ENCODE measurements at regions not wholly inside any gene's neighbourhood (a gene's known extent, or its start where the extent isn't known, plus 50 kb on each side); places are given as distances from the start of the nearest gene placed in this dataset.

DNA sequence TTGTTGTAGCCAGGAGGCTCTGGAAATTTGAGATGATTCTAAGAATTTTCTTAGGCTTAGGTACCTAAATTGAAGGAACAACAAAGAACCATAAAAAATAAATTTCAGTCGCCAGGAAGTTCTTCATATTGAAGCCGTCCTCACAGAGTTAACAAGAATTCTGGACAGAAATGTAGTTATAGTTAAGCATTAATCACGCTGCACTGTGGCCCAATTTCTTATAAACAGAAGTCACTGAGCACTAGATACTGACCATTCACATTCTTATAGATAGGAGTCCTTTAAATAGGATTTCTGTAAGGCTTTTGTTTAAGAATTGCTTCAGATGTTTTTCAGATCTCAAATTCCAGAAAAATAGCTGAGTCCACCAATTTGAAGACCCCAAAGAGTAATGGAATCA lies 256.2 kb upstream of the PITRM1 start:
- DNase-seq (ENCODE audit: low read depth in 2 of 2): no peak

DNA sequence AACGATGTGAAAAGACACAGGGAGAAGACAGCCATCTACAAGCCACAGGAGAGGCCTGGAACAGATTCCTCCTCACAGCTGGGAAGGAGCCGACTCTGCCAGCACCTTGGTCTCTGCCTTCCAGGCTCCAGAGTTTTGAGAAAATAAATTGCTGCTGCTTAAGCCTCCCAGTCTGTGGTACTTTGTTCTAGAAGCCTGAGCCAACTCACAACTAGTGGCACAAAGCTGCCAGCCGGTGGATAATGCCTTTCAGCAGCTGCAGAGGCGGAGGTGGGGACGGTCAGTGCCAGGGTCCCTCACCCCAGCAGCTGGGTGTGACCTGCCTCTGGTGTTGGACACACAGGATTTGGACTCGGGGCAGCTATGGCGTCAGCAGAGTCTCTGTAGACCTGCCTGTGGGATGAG lies 255.4 kb upstream of the PITRM1 start:
- DNase-seq (ENCODE audit: low read depth in 2 of 2): no peak

DNA sequence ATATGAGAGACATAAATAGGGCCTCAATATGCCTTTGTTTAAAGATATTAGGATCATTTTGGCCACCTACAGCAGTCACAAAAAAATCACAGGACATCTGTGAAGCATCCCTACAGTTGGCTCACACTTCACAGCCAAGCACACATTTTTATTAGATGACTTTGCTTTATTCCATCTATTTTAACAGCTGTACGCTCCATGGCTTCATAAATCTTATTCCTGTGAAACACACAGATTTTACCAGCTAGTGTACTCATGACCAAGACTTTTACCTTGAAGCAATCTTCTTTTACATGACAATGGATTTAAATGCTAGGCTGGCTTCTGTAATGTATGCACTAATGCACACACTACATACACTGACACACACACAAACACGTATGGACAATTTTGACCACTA lies 254.8 kb upstream of the PITRM1 start:
- DNase-seq (ENCODE audit: low read depth in 2 of 2): no peak

DNA sequence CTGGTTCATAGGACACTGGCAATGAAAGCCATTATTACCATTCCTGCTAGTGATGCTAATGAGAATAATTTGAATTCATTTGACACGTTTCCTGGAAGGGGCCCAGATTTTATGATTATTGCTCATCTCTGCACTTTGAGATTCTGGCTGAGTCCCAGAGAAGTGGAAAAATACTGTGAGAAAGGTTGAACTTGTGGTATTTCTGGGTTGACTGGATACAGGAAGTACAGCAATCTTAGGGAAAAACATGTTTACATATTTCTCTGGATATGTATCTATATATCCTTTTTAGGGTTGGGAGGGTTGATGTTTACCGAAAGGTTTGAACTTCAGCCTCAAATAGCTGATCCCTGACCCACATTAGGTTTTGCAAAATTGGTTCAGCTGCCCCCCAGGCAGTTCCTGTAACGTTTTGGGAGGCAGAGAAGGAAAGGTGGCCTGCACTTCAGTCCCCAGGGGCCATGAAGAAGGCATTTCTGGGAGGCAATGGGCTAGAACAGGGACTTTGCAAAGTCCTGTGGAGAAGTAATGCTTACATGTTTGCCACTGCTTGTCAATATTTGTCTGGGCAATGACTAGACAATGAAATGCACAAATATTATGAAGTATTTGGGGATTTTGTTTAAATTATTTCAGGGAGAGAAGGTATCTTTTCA lies 253.7 kb upstream of the PITRM1 start:
- no peak for DNase-seq (ENCODE audit: low read depth in 2 of 2)

- DNase-seq (ENCODE audit: low read depth in 2 of 2): no peak
Observed at GRCh38 chr10:3425716-3426115, 253.1 kb upstream of the PITRM1 start.

DNA sequence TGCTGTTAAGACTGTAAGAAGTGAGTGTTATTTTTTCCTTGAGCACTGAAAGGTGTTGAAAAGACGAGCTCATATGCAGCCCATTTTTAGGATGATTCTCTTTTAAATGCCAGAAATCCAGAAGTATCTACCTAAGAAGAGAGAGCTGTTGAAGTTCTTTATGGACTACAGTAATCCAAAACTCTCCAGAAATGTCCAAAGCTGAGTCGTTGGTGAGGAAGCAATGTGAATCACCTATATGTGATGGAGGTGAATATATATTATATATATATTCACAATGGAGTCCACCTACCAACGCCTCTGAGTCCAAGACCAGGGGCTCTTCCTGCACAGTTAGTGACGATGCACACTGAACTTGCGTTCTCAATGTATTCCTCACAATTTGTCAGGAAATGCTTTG lies 252.7 kb upstream of the PITRM1 start:
- DNase-seq (ENCODE audit: low read depth in 2 of 2): no peak

DNA sequence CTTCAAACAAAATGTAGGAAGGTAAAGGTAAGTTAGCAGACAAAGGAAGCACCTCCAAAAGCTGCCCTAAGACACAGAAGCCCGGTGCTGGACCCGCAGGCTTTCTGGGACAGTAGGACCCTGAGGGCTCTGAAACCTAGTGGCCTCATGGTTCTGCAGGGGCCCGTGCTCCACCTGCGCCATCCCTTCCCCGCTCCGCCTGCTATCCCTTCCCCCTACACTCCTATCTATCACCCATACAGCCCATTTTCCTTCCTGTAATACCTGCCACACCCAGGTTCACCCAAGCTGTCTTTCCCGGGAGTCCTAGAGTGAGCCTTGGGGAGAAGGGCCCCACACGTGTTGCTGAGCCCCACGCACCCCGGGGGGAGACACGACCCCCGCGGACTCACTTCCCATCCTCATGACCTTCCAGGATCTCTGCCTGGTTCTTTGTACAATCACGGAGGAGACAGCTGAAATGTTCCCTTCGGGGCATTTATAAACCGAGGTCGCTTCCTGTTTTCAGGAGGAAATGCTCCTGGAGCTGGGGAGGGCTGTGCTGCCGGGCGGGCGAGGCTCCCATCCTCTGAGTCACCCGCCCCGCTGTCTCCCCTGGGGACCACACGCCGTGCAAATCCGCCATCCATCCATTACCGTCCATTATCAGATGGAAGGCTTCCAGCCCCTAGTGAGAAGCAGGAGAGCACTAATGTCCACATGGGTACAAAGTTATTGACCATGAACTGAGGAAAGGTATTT lies 251.7 kb upstream of the PITRM1 start:
- no peak for DNase-seq (ENCODE audit: low read depth in 2 of 2)

GRCh38 chr10:3423384-3423783 lies 250.8 kb upstream of the PITRM1 start:
- DNase-seq (ENCODE audit: low read depth in 2 of 2): no peak

DNA sequence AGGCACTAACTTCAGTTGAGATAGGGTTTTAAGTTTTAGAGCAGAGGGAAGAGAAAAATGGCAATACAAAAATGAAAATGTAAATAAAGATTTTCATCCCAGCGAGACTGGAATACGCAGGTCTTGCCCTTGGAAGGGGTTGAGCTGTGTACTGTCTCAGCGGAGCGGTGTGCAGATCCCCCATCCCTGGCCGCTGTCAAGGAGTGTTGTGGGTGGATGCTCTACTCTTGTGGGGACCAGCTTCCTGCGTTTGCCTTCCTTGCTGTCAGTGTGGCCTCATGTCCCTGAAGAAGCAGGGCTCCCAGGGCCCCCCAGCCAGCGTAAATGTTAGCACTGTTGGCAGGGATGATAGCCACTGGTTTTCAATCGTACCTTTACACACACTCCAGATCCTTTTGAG lies 249.7 kb upstream of the PITRM1 start:
- DNase-seq (ENCODE audit: low read depth in 2 of 2): no peak

DNA sequence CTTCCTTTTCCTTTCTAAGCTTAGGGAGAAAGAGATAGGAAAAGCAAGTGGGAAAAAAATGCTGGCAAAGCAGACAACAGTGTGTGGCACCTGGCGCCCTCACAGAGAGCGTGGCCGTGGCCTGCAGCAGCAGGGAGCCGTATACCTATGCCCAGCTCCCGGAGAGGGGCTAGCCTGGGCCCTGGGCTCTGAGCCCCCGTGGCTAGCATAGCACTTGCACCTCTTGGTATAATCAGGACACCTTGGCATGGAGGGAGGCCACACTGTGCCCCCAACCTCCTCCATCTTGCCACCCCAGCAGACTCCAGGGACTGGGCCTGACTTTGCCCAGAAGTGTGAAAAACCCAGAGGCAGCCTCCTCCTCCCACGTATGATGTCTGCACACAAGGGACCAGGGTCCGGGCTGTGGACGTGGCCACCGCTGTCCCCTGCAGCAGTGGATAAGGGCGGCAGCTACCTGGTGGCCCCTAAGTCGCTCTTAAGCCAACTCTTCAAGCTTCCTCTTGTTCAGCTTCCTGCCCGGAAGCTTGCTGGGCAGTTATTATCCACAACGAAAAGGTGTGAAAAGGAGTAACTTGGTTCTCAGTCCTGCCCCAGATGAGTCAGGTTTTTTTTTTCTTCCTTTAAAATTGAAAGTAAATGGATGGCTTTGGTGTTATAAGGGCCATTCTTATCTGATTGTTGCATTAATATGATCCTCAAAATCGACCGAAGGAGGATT lies 249.1 kb upstream of the PITRM1 start:
- no peak for DNase-seq (ENCODE audit: low read depth in 2 of 2)

DNA sequence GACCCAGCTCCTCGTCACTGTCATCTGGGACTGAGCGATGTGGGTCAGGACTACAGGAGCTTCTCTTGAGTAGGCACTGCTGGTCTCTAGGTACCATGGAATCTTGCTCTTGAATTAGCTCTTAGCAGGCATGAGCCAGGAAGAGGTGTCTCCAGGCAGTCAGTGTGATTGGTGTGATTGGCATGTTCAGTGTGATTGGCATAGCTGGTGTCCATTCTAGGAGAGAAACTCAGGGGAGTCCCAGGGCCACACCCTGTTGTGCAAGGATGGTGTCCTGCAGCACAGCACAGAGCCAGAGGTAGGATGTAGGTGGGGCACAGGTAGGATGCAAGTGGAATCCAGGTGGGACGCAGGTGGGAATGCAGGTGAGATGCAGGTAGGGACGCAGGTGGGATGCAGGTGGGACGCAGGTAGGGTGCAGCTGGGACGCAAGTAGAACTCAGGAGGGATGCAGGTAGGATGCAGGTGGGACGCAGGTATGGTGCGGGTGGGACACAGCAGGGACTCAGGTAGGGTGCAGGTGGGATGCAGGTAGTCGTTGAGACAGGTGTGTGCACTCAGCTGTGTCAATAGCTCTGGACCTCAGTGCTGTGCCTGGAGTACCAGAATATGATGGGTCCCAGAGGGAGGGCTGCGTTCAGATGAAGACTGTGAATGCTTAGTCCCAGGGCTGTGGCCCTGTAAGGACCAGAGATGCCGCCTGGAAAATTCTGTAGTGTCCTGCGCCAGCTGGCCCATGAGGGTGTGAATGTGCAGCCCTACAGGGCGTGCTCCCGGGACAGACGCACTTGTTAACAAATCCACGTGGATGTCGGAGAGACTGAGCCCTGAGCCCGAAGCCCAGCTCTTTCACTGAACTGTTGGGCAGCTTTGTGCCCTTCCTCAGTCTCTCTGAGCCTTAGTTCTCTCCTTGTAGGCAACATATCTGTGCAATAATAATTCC lies 248.2 kb upstream of the PITRM1 start:
- no peak for DNase-seq (ENCODE audit: low read depth in 2 of 2)

DNA sequence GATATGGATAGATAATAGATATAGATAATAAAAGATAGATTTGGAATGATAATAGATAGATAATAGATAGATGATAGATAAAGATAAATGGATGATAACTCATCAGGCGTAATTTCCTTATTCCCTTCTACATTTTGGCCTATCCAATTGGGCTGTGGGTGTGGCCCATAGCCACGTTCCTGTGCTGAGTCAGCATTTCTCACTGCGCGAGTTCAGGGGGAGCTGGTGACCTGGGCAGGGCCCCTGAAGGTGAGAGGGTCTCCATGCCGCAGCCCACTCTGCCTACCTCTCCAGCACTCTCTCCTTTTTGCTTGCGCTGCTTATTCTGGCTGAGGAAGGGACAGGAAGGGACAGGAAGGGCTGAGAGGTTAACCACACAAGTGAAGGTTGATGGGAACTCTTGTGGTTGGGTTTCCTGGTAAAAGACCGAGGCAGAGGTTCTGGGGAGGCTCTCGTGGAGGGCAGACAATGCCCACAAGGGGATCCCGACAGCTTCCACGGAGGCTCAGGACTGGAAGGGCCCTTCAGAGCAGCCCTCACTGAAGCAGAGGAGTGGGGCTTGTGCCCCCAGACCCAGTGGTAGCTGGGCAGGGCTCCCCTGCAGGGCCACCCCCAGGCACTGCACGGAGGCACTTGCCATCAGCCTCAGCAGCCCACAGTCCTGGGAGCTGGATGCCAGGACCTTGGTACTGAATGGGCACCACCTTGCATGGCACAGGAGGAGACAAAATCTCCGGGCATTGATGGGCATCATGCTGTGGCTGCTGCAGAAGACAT lies 247.3 kb upstream of the PITRM1 start:
- no peak for DNase-seq (ENCODE audit: low read depth in 2 of 2)

DNA sequence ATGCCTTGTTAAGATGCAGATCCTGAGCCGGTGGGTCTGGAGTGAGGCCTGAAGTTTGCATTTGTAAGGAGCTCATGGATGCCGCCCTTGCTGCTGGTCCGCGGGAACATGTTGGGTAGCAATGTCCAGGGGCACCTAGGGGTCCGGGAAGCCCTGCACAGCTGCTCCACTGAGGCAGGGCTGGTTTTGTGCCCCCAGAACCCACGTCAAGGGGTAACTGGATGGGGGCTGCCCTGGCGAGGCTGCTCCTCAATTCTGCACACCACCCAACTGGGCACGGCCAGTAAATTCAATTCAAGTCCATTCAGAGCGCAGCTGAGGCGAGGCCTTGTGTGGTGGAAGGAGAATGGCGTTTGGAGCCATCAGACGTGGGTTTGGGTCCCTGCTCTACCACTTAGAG lies 246.3 kb upstream of the PITRM1 start:
- no peak for DNase-seq (ENCODE audit: low read depth in 2 of 2)

DNA sequence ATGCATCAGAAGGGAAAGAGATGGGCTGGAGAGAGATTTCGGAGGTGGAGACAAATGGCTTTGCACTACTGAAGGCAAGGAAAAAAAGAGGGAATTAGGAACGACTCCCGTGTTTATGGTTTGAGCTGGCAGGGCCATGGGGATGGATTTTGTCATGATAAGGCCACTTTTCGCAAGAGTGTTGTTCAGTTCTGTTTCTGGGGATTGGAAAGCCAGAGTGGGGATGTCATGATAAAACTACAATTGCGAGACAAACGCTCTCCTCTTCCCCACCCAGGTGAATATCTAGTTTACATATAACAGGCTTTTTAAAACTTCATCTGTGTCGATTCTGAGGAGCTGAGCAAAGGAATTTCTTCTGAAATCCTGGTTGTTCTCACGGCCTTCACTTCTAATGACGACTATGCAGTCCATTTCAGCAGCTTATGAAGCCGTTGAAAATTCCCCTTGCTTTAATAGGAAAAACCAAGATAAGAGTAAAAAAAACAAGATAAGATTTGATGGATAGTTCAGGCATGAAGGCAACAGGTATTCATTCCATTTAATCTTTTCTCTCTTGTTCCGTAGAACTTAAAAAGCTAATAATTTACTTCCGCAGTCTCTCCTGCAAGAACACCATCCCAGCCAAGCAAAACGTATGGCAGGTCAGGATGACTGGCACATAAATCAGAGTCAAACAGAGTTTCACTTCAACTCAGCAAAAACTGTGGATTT lies 245.6 kb upstream of the PITRM1 start:
- DNase-seq (ENCODE audit: low read depth in 2 of 2): no peak

GRCh38 chr10:3417096-3417495 lies 244.5 kb upstream of the PITRM1 start:
- DNase-seq (ENCODE audit: low read depth in 2 of 2): no peak

GRCh38 chr10:3415878-3416605 lies 243.5 kb upstream of the PITRM1 start:
- DNase-seq (ENCODE audit: low read depth in 2 of 2): no peak

DNA sequence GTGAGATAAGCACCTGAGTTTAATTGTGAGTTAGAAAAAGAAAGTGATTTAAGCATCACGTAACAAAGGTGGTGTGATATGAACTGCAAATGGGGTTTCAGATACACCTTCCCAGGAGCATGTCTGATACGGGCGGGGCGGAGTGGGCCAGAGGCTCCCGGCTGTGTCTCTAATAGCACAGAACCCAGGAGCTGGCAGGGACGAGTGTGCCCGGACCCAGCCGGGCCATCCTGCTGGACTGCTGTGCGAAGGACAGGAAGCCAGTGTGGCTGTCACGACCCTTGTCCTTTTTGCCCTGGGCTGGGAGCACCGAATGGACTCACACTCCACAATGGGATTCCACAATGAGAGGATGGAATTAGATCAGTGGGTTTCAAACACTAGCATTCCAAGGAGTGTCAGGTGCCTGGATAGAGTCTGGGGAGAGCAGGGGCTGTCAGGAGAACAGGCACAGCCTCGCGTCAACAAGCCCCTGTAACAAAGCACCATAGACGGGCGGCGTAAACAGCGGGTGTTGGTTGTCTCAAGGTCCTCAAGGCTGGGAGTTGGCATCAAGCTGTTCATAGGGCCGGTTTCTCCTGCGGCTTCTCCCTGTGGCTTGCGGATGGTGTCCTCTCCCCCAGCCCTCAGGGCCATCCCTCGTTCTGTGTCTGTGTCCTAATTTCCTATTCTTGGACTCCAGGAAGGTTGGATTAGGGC lies 242.6 kb upstream of the PITRM1 start:
- DNase-seq (ENCODE audit: low read depth in 2 of 2): no peak

GRCh38 chr10:3414667-3415023 lies 242.1 kb upstream of the PITRM1 start:
- no peak for DNase-seq (ENCODE audit: low read depth in 2 of 2)

- no peak for DNase-seq (ENCODE audit: low read depth in 2 of 2)
Observed at GRCh38 chr10:3413937-3414666, 241.5 kb upstream of the PITRM1 start.
